ENCODE measurements at regions not wholly inside any gene's neighbourhood (a gene's known extent, or its start where the extent isn't known, plus 50 kb on each side); places are given as distances from the start of the nearest gene placed in this dataset.

DNA sequence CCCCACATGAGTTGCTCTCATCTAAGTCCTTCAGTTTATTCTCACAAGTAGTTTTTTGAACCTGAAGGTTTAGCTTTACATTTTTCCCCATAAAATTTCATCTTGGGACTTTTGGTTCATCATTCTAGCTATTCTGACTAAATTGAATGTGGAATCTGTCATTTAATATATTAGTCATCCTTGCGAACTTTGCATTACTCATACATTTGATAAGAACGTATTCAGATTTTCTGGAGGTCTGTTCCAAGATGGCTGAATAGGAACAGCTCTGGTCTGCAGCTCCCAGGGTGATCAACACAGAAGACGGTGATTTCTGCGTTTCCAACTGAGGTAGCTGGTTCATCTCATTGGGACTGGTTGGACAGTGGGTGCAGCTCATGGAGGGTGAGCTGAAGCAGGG lies 59.8 kb upstream of the CSF1 start:
- TF ChIP-seq TAF1 (IDR thresholded peaks at IDR 0.05; ENCODE audit: low read depth) (no peak), MXI1 (conservative IDR thresholded peaks at IDR 0.05; ENCODE audit: poor library complexity, severe bottlenecking) (no peak), EZH2 (IDR thresholded peaks at IDR 0.05; ENCODE audit: borderline replicate concordance, insufficient read depth, low read length, poor library complexity, severe bottlenecking) (no peak), SMC3 (conservative IDR thresholded peaks at IDR 0.05; ENCODE audit: poor library complexity) (no peak)
- TF ChIP-seq, protein P1, sequence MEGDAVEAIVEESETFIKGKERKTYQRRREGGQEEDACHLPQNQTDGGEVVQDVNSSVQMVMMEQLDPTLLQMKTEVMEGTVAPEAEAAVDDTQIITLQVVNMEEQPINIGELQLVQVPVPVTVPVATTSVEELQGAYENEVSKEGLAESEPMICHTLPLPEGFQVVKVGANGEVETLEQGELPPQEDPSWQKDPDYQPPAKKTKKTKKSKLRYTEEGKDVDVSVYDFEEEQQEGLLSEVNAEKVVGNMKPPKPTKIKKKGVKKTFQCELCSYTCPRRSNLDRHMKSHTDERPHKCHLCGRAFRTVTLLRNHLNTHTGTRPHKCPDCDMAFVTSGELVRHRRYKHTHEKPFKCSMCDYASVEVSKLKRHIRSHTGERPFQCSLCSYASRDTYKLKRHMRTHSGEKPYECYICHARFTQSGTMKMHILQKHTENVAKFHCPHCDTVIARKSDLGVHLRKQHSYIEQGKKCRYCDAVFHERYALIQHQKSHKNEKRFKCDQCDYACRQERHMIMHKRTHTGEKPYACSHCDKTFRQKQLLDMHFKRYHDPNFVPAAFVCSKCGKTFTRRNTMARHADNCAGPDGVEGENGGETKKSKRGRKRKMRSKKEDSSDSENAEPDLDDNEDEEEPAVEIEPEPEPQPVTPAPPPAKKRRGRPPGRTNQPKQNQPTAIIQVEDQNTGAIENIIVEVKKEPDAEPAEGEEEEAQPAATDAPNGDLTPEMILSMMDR (IDR thresholded peaks at IDR 0.05; ENCODE audit: poor library complexity, severe bottlenecking), result no peak
- TF ChIP-seq, protein P2, sequence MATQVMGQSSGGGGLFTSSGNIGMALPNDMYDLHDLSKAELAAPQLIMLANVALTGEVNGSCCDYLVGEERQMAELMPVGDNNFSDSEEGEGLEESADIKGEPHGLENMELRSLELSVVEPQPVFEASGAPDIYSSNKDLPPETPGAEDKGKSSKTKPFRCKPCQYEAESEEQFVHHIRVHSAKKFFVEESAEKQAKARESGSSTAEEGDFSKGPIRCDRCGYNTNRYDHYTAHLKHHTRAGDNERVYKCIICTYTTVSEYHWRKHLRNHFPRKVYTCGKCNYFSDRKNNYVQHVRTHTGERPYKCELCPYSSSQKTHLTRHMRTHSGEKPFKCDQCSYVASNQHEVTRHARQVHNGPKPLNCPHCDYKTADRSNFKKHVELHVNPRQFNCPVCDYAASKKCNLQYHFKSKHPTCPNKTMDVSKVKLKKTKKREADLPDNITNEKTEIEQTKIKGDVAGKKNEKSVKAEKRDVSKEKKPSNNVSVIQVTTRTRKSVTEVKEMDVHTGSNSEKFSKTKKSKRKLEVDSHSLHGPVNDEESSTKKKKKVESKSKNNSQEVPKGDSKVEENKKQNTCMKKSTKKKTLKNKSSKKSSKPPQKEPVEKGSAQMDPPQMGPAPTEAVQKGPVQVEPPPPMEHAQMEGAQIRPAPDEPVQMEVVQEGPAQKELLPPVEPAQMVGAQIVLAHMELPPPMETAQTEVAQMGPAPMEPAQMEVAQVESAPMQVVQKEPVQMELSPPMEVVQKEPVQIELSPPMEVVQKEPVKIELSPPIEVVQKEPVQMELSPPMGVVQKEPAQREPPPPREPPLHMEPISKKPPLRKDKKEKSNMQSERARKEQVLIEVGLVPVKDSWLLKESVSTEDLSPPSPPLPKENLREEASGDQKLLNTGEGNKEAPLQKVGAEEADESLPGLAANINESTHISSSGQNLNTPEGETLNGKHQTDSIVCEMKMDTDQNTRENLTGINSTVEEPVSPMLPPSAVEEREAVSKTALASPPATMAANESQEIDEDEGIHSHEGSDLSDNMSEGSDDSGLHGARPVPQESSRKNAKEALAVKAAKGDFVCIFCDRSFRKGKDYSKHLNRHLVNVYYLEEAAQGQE (IDR thresholded peaks at IDR 0.05; ENCODE audit: borderline replicate concordance), result no peak

Data from neural cell (in vitro differentiated cells).